Activated CD4-positive, alpha-beta T cell treated with anti-CD3 and anti-CD28 coated beads, Interleukin-2, amount 10 ng/mL, durations not matched to agents 24 days and 14 days (primary cell): ENCODE measurements at regions not wholly inside any gene's neighbourhood (a gene's known extent, or its start where the extent isn't known, plus 50 kb on each side); places are given as distances from the start of the nearest gene placed in this dataset.

Experiments
- DNase-seq: peaks from one replicate; pipeline ENCODE4 v3.0.0; 2022
- H3K27ac Mint-ChIP-seq: one replicate; pipeline ENCODE4 v1.8.0; 2022; ENCODE audit warnings: mild to moderate bottlenecking, mixed read lengths
- H3K27me3 Mint-ChIP-seq: one replicate; pipeline ENCODE4 v1.8.0; 2022; ENCODE audit warnings: mixed read lengths
- H3K36me3 Mint-ChIP-seq: one replicate; pipeline ENCODE4 v1.8.0; 2022; ENCODE audit warnings: low read depth, mild to moderate bottlenecking, mixed read lengths
- H3K4me1 Mint-ChIP-seq: one replicate; pipeline ENCODE4 v1.8.0; 2021; ENCODE audit warnings: mixed read lengths
- H3K4me3 Mint-ChIP-seq: one replicate; pipeline ENCODE4 v1.8.0; 2022; ENCODE audit warnings: mild to moderate bottlenecking, moderate library complexity, mixed read lengths
- H3K9me3 Mint-ChIP-seq: one replicate; pipeline ENCODE4 v1.8.0; 2021; ENCODE audit warnings: mixed read lengths
- intact Hi-C: fragments of 100-400 bp; cut with micrococcal nuclease; formaldehyde crosslinking; loops from one replicate; pipeline ENCODE4 v1.15.1; 2023

DNA sequence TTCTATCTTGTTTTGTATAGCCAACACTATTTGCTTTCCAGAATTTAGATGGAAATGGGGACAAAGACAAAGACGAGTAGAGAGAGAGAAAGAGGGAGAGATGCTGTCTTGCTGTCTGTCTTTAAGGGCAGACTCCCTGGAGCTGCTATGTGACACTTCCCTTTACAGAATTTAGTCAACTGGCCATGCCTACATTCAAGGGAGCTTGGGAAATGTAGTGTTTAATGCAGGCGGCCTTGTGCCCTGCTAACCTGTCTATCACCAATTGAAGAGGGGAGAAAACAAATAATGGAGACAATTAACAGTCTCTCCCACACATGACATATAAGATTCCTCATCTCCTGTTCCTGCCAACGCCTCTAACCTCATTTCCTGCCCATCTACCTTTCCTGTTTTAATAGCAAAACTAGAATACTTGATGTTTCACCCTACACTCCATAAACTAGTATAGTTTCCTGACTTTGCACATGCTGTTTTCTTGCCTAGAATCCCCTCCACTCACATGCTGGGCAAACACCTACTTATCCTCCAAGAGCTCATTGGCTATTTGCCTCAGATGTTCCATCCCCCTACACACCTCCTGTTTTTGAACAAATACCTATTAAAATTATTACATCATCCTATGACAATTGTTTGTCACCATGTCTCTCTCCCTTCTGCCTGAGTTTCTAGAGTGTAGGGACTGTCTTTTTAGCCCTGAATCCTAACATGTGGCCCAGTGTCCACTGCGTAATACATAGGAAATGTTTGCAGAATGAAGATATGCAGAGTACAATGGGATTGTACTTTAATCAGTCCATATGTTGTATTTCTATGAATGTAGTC lies 117.2 kb downstream of the SLC25A24 start:
- intact Hi-C loops: loop anchor here (1.0 to 2.0 kb wide), 2 partner anchors 24 to 32 kb away; no protein-coding TSS in a partner anchor
- H3K27ac Mint-ChIP-seq: peak overlapping the region; percentile 26
- peaks cover 7% of the 10 kb centered on the region for H3K9me3 Mint-ChIP-seq
- no peak for DNase-seq
- no peaks in the 10 kb centered on the region for H3K36me3 Mint-ChIP-seq
- H3K4me1 Mint-ChIP-seq: peaks cover 52% of the 10 kb centered on the region
- no peak overlapping the region for H3K4me3 Mint-ChIP-seq
- H3K27me3 Mint-ChIP-seq: no peaks in the 10 kb centered on the region

DNA sequence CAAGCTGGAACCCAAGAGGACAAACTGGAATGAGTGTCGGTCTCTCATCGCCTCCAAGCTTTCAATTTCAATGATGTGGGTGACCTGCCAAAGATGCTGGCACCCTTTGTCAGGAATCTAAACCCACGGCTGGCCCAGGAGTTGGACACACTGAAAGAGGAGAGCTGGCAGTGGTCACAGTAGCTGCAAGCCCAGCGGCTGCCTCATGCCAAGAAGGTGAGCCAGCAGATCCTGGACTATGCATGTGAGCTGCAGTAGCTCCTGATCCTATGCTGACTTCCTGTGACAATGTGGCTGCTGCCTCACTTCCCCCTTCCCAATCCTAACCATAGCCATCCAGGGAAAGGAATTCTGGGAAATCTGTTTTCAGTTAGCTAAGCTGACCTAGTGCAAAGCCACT lies 117.0 kb upstream of the VAV3 start:
- Mint-ChIP-seq H3K4me1 (peaks cover 55% of the 10 kb centered on the region), H3K27me3 (no peaks in the 10 kb centered on the region), H3K4me3 (no peak overlapping the region), H3K36me3 (no peaks in the 10 kb centered on the region), H3K27ac (peak overlapping the region; percentile 49), H3K9me3 (peaks cover 7% of the 10 kb centered on the region)
- intact Hi-C loops: loop anchor here (2.0 kb wide), 1 partner anchor 25 kb away; no protein-coding TSS in a partner anchor
- DNase-seq: no peak

DNA sequence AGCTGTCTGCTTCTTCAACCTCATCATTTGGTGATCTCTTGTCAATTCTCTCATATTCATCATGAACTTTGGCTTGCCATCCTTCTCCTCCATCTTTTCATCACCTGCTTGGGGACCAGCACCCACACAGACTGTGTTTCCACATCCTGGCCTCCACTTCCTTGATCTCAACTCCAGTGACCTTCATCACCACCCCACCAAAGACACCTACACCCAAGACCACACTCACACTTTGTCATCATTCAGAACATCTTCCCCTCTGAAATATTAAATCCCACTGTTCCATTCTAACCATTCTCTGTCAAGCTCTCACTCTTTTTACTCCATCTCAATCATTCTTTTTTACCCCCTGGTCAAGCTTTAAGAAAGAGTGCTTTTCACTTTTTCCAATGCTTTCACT lies 115.5 kb upstream of the VAV3 start:
- Mint-ChIP-seq H3K4me1 (peaks cover 55% of the 10 kb centered on the region), H3K9me3 (peaks cover 7% of the 10 kb centered on the region), H3K4me3 (peak overlapping the region; percentile 30), H3K36me3 (no peaks in the 10 kb centered on the region), H3K27ac (peak overlapping the region; percentile 51), H3K27me3 (no peaks in the 10 kb centered on the region)
- intact Hi-C loops: loop anchor here (1.0 kb wide), 1 partner anchor 145 kb away; no protein-coding TSS in a partner anchor
- peak; percentile 63 for DNase-seq

DNA sequence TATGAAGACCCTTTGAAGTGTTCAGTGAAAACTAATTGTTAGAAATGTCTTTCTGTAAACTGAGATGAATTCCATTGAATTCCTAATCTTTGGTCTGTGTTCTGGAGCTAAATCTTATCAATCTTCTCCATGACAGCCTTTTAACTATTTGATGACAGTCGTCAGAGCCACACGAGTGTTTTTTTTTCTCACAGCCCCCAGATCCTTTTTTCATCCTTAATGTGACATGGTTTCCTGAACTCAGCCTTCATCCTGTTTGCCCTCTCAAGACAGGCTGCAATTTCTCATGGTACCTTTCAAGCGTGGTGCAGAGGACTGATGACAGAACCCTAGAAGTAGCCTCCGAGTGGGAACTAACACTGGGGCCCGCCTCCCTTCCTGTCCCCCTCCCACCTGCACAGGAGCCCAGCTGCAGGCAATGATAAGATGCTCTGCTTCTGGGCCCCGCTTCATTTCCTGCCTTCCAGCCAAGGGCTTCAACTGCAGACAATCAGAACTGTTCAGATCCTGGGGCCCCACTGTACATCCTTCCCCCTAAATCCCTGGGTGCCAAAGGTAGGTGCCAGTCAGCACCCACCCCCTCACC lies 114.6 kb upstream of the VAV3 start:
- Mint-ChIP-seq H3K27me3 (no peaks in the 10 kb centered on the region), H3K27ac (peak overlapping the region; percentile 58), H3K9me3 (peaks cover 7% of the 10 kb centered on the region), H3K36me3 (no peaks in the 10 kb centered on the region), H3K4me3 (peak overlapping the region; percentile 55), H3K4me1 (peaks cover 53% of the 10 kb centered on the region)
- peak; percentile 82 for DNase-seq
- intact Hi-C loops: loop anchor here (1.0 to 2.0 kb wide), 2 partner anchors 27 to 144 kb away; no protein-coding TSS in a partner anchor

DNA sequence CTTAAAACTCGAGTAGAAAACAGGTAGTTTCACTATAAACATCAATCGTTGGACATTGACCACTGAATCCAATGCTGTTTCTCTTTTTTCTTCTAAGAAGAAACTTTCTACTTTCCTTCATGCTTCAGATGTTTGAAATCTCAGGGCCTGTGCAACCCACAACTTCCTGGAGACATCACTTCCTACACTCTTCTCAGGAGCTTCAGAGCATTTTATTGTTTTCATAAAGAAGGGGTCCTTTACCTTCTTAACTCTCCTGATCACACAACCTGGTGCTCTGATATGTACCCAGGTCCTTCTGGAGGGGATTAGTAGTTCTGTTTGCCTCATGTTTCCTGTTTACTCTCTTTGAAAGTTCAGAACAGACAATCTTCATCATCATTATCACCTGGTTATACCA lies 113.0 kb upstream of the VAV3 start:
- Mint-ChIP-seq H3K4me3 (peak overlapping the region; percentile 23), H3K27me3 (no peaks in the 10 kb centered on the region), H3K4me1 (peaks cover 46% of the 10 kb centered on the region), H3K27ac (peak overlapping the region; percentile 79), H3K9me3 (peaks cover 7% of the 10 kb centered on the region), H3K36me3 (no peaks in the 10 kb centered on the region)
- intact Hi-C loops: loop anchor here (2.0 kb wide), 1 partner anchor 25 kb away; no protein-coding TSS in a partner anchor
- peak; percentile 69 for DNase-seq

DNA sequence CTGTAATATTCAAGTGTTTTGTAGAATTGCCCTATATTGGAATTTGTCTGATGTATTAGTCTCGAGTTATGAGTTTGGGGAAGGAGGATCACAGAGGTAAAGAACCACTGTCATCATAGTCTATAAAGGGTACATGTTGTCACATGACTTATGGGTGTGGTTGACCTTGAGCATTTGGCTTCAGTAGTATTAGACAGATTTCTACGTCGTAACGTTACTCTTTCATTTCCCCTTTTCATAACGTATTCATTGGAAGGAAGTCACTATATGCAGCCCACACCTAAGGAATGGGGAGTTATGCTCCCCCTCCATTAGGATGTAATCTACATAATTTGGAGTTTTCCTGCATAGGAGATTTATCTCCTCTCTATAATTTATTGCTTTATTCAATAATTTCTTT lies 110.1 kb upstream of the VAV3 start:
- peaks cover 21% of the 10 kb centered on the region for H3K4me1 Mint-ChIP-seq
- intact Hi-C loops: no loop called here
- H3K9me3 Mint-ChIP-seq: peaks cover 3% of the 10 kb centered on the region
- H3K36me3 Mint-ChIP-seq: no peaks in the 10 kb centered on the region
- DNase-seq: no peak
- H3K4me3 Mint-ChIP-seq: no peak overlapping the region
- H3K27me3 Mint-ChIP-seq: peaks cover 3% of the 10 kb centered on the region
- no peak overlapping the region for H3K27ac Mint-ChIP-seq

DNA sequence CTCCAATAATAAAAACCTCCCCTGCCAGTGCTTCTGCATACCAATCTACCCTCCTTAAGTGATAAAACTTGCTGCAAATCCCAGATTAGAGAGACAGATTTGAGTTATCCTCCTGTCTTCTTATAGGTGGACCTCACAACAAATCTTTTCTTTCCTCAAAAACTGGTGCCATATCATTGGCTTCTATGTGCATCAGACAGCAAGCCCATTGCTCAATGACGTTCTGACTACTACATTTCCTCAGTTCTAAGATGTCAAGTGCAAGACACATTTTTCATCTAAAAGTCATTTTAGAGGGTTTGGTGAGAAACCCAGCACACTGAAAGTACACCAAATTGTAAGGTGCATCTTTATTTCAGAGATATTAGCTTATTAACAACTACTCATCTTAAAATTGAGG lies 107.8 kb upstream of the VAV3 start:
- intact Hi-C loops: no loop called here
- H3K27ac Mint-ChIP-seq: no peak overlapping the region

DNA sequence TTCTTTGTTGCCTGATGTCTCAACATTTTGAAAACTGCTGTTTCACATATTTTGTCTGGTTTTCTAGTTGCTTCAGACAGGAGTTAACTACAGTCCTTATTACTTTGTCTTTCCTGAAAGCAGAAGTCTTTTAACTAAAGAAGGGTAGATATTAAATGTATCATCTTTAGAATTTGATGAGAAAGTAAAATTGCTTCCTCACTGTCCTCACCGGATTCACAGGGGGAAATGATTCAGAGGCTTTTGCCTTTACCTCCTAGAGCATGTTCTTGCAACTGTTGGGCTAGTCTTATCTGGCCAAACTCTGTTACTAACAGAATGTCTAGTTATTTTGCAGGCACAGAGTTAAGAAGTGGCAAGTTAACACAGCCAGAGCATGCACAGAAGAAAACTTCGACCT lies 107.2 kb upstream of the VAV3 start:
- DNase-seq: no peak
- Mint-ChIP-seq H3K9me3 (peaks cover 7% of the 10 kb centered on the region), H3K4me1 (peaks cover 6% of the 10 kb centered on the region), H3K36me3 (no peaks in the 10 kb centered on the region), H3K27me3 (peaks cover 3% of the 10 kb centered on the region), H3K4me3 (no peak overlapping the region), H3K27ac (no peak overlapping the region)
- intact Hi-C loops: no loop called here

More for the DNA sequence above, 107.8 kb upstream of the VAV3 start:
- no peaks in the 10 kb centered on the region for H3K36me3 Mint-ChIP-seq
- H3K27me3 Mint-ChIP-seq: peaks cover 3% of the 10 kb centered on the region
- no peak overlapping the region for H3K4me3 Mint-ChIP-seq
- H3K4me1 Mint-ChIP-seq: peaks cover 9% of the 10 kb centered on the region
- DNase-seq: no peak
- peaks cover 7% of the 10 kb centered on the region for H3K9me3 Mint-ChIP-seq

DNA sequence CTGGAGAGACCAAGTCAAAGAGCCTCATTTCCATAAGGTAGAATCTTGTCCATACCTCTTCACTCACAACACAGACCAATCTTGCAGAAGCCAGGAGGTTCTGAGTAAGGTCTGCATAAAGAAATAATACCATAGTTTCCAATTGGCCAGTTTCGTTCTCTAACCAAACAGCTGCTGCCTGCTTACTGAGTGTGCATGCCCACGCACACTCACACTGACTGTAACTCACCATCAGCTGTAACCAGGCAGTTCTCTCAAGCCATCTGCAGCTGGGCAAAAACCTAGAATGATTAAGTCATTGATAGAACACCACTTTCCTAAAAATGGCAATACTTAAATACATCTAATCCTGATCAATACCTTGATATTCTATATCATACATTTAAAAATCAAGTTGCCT lies 106.6 kb upstream of the VAV3 start:
- Mint-ChIP-seq H3K4me1 (peaks cover 9% of the 10 kb centered on the region), H3K4me3 (no peak overlapping the region), H3K36me3 (no peaks in the 10 kb centered on the region), H3K27ac (no peak overlapping the region), H3K27me3 (peaks cover 3% of the 10 kb centered on the region), H3K9me3 (peaks cover 7% of the 10 kb centered on the region)
- DNase-seq: no peak
- intact Hi-C loops: no loop called here

DNA sequence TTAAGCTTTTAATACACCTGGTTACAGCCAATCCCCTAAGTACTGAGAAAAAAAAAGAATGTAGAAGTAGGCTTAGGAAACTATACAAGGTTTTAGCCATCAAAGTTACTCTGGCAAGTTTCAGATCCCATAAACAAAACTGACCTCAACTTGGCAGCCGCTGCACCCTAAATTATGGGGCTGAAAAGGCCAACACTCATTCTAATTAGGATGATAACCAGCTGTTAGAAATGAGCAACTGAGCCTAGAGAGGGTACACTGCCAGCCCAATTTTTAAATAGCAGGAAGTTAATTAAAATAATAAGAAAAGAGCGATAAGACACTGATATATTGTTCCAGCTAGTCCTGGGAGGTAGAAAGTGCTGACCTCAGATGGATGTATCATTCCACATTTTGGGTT lies 105.7 kb upstream of the VAV3 start:
- no peak overlapping the region for H3K4me3 Mint-ChIP-seq
- DNase-seq: no peak
- H3K27me3 Mint-ChIP-seq: peaks cover 3% of the 10 kb centered on the region
- peaks cover 11% of the 10 kb centered on the region for H3K9me3 Mint-ChIP-seq
- peaks cover 9% of the 10 kb centered on the region for H3K4me1 Mint-ChIP-seq
- intact Hi-C loops: no loop called here
- H3K27ac Mint-ChIP-seq: no peak overlapping the region
- no peaks in the 10 kb centered on the region for H3K36me3 Mint-ChIP-seq

DNA sequence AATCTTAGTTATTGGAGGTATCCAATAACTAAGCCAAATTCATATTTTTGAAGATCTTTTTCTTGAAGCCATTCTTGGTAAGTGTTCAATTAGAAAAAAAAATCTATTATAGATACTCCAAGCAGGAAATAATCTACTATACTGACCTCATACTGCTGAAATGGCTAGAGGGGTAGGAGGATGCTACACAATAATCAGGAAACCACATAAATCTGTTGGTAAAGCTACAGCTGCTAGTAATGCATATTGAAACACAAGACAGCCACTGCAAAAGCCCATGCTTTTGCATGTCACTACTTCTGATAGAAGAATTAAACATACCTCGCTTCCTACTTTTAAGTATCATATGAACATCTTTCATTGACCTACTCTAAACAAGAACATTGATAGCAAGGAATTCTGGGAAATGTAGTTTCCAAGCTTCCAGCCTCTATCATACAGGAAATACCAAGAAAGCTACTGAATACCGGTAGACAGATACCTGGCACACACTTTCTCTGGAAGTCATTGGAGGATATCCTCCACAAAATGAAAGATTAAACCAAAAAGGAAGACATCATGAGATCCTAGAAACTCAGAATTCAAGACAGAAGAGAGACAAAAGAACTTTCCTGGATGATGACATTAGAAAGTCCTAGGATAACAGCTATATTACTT lies 103.0 kb upstream of the VAV3 start:
- Mint-ChIP-seq H3K4me3 (no peak overlapping the region), H3K9me3 (peaks cover 15% of the 10 kb centered on the region), H3K4me1 (peaks cover 17% of the 10 kb centered on the region), H3K27ac (no peak overlapping the region), H3K36me3 (no peaks in the 10 kb centered on the region), H3K27me3 (peaks cover 3% of the 10 kb centered on the region)
- intact Hi-C loops: no loop called here
- DNase-seq: no peak

DNA sequence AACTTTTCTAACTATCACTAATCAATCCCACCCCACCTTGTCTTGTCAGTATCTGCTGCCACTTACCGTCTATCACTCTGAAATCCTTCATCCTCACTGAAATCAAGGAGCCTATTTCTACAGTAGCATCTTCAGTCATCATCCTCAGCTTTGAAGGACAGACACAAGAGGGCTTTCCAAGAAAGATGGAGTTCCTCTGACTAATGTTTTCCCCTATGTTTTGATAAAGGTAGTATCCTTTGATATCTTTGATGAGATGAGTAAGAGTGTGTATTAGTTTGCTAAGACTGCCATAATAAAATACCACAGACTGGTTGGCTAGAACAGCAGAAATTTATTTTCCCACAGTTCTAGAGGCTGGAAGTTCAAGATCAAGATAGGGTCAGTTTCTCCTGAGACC lies 101.8 kb upstream of the VAV3 start:
- intact Hi-C loops: no loop called here
- Mint-ChIP-seq H3K27me3 (no peaks in the 10 kb centered on the region), H3K9me3 (peaks cover 22% of the 10 kb centered on the region), H3K27ac (no peak overlapping the region), H3K4me3 (no peak overlapping the region), H3K36me3 (no peaks in the 10 kb centered on the region), H3K4me1 (peaks cover 18% of the 10 kb centered on the region)
- DNase-seq: no peak

DNA sequence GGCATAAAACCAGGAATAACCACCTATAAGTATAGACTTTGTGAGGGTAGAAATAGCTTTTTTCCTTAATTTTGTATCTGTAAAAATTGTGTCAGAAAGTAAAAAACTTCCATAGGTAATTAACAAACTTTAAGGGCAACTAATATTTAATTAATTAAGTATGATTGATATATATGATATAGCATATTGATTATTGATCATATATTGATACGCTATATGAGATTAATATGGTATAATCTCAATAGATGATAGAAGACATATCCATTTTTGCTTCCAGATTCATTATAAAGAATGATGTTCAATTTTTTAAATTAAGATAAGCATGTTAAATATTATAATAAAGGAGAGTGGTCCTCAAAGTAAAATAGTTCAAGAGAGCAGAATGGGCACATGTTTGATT lies 99.3 kb upstream of the VAV3 start:
- no peak for DNase-seq
- peaks cover 25% of the 10 kb centered on the region for H3K9me3 Mint-ChIP-seq
- H3K4me3 Mint-ChIP-seq: no peak overlapping the region
- H3K27ac Mint-ChIP-seq: no peak overlapping the region
- no peaks in the 10 kb centered on the region for H3K27me3 Mint-ChIP-seq
- H3K4me1 Mint-ChIP-seq: peaks cover 18% of the 10 kb centered on the region
- intact Hi-C loops: no loop called here
- H3K36me3 Mint-ChIP-seq: peaks cover 2% of the 10 kb centered on the region

DNA sequence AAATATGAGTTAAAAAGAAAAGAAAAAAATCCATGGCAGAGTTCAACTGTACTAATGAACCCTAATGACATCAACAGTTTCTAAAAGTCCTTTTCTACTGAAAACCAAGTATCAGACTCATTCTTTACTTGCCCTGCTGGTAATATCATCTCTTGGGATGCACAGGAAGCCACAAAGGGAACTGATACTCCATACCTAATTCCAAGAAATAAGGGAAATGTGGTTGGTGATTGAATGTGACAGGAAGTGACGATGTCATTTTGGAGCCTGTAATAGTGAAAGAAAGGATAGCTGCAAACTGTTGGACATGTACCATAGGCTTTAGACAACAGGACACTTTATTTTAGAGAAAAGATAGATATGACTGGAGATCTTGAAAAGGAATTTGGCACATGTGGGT lies 98.7 kb upstream of the VAV3 start:
- no peak for DNase-seq
- H3K9me3 Mint-ChIP-seq: peaks cover 28% of the 10 kb centered on the region
- H3K4me1 Mint-ChIP-seq: peaks cover 18% of the 10 kb centered on the region
- intact Hi-C loops: no loop called here
- no peak overlapping the region for H3K4me3 Mint-ChIP-seq
- H3K27me3 Mint-ChIP-seq: no peaks in the 10 kb centered on the region
- H3K36me3 Mint-ChIP-seq: peaks cover 2% of the 10 kb centered on the region
- H3K27ac Mint-ChIP-seq: no peak overlapping the region
